Cardiac muscle cell (in vitro differentiated cells and primary cell): ENCODE measurements at regions not wholly inside any gene's neighbourhood (a gene's known extent, or its start where the extent isn't known, plus 50 kb on each side); places are given as distances from the start of the nearest gene placed in this dataset.

ENCODE experiments used
- DNase-seq, 2 donors: peaks; one replicate each; pipeline versions ENCODE4 v3.0.0 to v3.0.0-alpha.2; 2010 to 2017; ENCODE audit warnings: low read depth in 1 of 2, low spot score in 1 of 2
- H3K27ac ChIP-seq: fragments of 200-600 bp; sonication (generic); 2 replicates; pipeline ENCODE4 v1.5.1; 2016
- H3K27me3 ChIP-seq: fragments of 200-600 bp; sonication (generic); 2 replicates; pipeline ENCODE4 v1.6.0; 2016; ENCODE audit warnings: control low read depth
- H3K36me3 ChIP-seq: fragments of 200-600 bp; sonication (generic); 2 replicates; pipeline ENCODE4 v1.5.1; 2016; ENCODE audit warnings: control low read depth
- H3K4me1 ChIP-seq: fragments of 200-600 bp; sonication (generic); 2 replicates; pipeline ENCODE4 v1.8.1; 2017; ENCODE audit warnings: low read depth, mild to moderate bottlenecking, mixed run types
- H3K4me3 ChIP-seq: fragments of 200-600 bp; sonication (generic); 2 replicates; pipeline ENCODE4 v1.5.1; 2016; ENCODE audit warnings: mild to moderate bottlenecking
- H3K9me3 ChIP-seq: fragments of 200-600 bp; sonication (generic); 2 replicates; pipeline ENCODE4 v1.5.1; 2017; ENCODE audit warnings: low read depth, mild to moderate bottlenecking, control low read depth
- TF ChIP-seq, protein P1 (sequence below): IDR thresholded peaks from 2 replicates; pipeline ENCODE4 v1.5.1; 2012; ENCODE audit warnings: low read depth, mild to moderate bottlenecking, low read length

GRCh38 chr20:50309280-50309763 is 118.7 kb downstream of the CEBPB start:
- Histone ChIP-seq H3K36me3 (no peaks in the 10 kb centered on the region), H3K27ac (no peak overlapping the region), H3K4me1 (peaks cover 6% of the 10 kb centered on the region), H3K9me3 (no peaks in the 10 kb centered on the region), H3K27me3 (no peaks in the 10 kb centered on the region), H3K4me3 (no peak overlapping the region)
- TF ChIP-seq, protein P1, sequence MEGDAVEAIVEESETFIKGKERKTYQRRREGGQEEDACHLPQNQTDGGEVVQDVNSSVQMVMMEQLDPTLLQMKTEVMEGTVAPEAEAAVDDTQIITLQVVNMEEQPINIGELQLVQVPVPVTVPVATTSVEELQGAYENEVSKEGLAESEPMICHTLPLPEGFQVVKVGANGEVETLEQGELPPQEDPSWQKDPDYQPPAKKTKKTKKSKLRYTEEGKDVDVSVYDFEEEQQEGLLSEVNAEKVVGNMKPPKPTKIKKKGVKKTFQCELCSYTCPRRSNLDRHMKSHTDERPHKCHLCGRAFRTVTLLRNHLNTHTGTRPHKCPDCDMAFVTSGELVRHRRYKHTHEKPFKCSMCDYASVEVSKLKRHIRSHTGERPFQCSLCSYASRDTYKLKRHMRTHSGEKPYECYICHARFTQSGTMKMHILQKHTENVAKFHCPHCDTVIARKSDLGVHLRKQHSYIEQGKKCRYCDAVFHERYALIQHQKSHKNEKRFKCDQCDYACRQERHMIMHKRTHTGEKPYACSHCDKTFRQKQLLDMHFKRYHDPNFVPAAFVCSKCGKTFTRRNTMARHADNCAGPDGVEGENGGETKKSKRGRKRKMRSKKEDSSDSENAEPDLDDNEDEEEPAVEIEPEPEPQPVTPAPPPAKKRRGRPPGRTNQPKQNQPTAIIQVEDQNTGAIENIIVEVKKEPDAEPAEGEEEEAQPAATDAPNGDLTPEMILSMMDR: no peak
- DNase-seq: peak in 1 of 2 donors; percentile 73

DNA sequence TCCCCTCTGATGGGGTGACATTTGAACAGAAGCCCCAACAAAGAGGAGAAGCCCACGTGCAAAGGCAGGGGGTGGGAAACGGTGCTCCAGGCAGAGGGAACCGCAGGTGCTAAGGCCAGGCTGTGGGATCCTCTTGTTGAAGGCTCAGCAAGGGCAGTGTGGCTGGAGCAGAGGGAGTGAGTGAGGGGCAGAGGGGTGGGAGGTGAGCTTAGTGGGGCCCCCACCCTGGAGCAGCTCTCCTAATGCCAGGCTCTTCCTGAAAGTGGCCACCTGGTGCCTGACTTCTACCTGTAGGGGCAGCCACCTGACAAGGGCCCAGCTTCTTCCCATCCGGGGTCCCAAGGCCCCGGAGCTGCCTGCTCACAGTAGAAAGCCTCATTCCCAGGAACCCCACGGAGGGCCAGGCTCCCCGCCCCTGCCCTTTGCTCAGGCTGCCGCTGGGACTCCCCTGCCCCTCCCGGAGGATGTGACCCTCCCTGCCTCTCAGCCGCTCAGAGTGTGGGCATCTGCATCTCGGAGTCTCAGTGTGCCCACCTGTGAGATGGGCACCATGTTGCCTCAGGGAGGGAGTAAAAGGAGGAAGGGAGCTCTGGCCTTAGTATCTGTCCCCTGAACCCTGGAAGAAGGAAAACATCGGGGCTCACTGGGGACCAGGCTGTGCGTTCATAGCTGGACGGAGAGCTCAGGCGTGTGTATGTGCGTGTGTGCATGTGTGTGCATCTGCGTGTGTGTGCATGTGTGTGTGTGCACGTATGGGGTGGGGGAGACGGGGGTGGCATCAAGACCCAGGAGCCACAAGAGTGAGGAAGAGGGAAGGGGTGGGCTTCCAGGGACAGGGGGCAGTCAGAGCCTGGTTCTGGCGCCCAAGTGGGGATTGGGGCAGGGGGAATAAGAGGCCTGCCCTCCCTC is 119.4 kb downstream of the CEBPB start:
- Histone ChIP-seq H3K4me1 (peaks cover 6% of the 10 kb centered on the region), H3K36me3 (no peaks in the 10 kb centered on the region), H3K27me3 (no peaks in the 10 kb centered on the region), H3K9me3 (no peaks in the 10 kb centered on the region), H3K27ac (no peak overlapping the region), H3K4me3 (no peak overlapping the region)
- TF ChIP-seq, protein P1: no peak
- no peak for DNase-seq

GRCh38 chr20:50310673-50311051 is 120.0 kb downstream of the CEBPB start:
- Histone ChIP-seq H3K4me3 (no peak overlapping the region), H3K27ac (no peak overlapping the region), H3K36me3 (no peaks in the 10 kb centered on the region), H3K4me1 (peaks cover 11% of the 10 kb centered on the region), H3K9me3 (no peaks in the 10 kb centered on the region), H3K27me3 (no peaks in the 10 kb centered on the region)
- no peak for DNase-seq
- TF ChIP-seq, protein P1: no peak

- no peak for DNase-seq
- Histone ChIP-seq H3K4me3 (no peak overlapping the region), H3K27ac (no peak overlapping the region), H3K9me3 (no peaks in the 10 kb centered on the region), H3K27me3 (no peaks in the 10 kb centered on the region), H3K4me1 (peaks cover 11% of the 10 kb centered on the region), H3K36me3 (no peaks in the 10 kb centered on the region)
- TF ChIP-seq, protein P1: no peak
Observed at GRCh38 chr20:50311308-50312001, 120.8 kb downstream of the CEBPB start.

DNA sequence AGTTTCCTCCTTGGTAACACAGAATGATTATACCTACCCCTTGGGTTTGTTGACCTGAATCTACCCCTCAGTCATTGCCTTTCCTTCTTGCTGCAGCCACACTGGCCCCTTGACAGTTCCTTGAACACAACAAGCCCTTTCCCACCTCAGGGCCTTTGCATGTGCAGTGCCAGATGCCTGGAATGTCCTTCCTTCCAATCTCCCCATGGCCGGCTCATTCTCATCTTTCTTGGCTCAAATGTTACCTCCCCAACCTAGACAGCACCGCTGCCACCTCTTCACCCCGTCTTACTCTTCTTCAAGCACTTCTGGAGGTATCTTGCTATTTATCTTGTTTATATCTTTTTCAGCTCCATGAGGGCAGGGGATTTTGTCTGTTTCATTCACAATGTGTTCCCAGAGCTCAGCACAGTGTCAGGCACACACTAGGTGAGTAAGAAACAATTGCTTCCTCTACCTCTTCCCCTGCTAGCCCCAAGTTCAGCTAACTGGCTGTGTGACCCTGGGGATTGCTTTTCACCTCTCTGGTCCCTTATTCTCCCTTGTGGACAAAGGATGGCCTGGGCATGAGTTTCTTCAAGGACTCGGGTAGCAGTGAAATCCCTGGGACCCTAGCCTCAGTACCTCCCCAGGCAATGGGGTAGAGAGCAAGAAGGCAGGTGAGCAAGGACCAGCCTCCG is 121.5 kb downstream of the CEBPB start:
- TF ChIP-seq, protein P1: no peak
- Histone ChIP-seq H3K4me3 (no peak overlapping the region), H3K4me1 (peaks cover 11% of the 10 kb centered on the region), H3K9me3 (no peaks in the 10 kb centered on the region), H3K27me3 (no peaks in the 10 kb centered on the region), H3K27ac (no peak overlapping the region), H3K36me3 (no peaks in the 10 kb centered on the region)
- no peak for DNase-seq
